K562 (cell line): ENCODE measurements at regions not wholly inside any gene's neighbourhood (a gene's known extent, or its start where the extent isn't known, plus 50 kb on each side); places are given as distances from the start of the nearest gene placed in this dataset.

Experiments
- BRD4 ChIP-seq: fragments of 200-600 bp; sonication (generic); IDR thresholded peaks from 2 replicates; pipeline ENCODE4 v1.6.1; 2017; ENCODE audit warnings: inconsistent platforms
- HMG20B ChIP-seq: fragments of 250-450 bp; sonication (Bioruptor Pico); IDR thresholded peaks from 2 replicates; pipeline ENCODE4 v1.5.0; 2021; ENCODE audit warnings: mild to moderate bottlenecking
- NELFE ChIP-seq: IDR thresholded peaks from 2 replicates; pipeline ENCODE4 v1.6.1; 2011; ENCODE audit warnings: mild to moderate bottlenecking; ENCODE audit not compliant: insufficient read depth, insufficient read length
- RAD51 ChIP-seq: fragments of 450-650 bp; IDR thresholded peaks from 2 replicates; pipeline ENCODE4 v1.7.1; 2016; ENCODE audit warnings: low read depth, mild to moderate bottlenecking, borderline replicate concordance
- TAF9B ChIP-seq: fragments of 450-650 bp; IDR thresholded peaks from 2 replicates; pipeline ENCODE4 v1.6.1; 2018; ENCODE audit warnings: mild to moderate bottlenecking; ENCODE audit not compliant: partially characterized antibody
- TSC22D4 ChIP-seq: fragments of 450-650 bp; IDR thresholded peaks from 2 replicates; pipeline ENCODE4 v1.6.1; 2016; ENCODE audit warnings: missing genetic modification characterization, missing biosample characterization, control low read depth
- ZNF224 ChIP-seq: sonication (generic); formaldehyde crosslinking; IDR thresholded peaks from 2 replicates; pipeline ENCODE4 v1.8.0; 2022; ENCODE audit warnings: mild to moderate bottlenecking, missing genetic modification reagents
- ZNF23 ChIP-seq: fragments of 250-450 bp; sonication (Bioruptor Pico); IDR thresholded peaks from 2 replicates; pipeline ENCODE4 v1.4.0; 2020; ENCODE audit warnings: mild to moderate bottlenecking
- ZNF444 ChIP-seq: fragments of 250-450 bp; sonication (Bioruptor Pico); IDR thresholded peaks from 2 replicates; pipeline ENCODE4 v1.4.0; 2020; ENCODE audit warnings: mild to moderate bottlenecking, moderate library complexity
- ZNF77 ChIP-seq: fragments of 250-450 bp; sonication (Bioruptor Pico); IDR thresholded peaks from 2 replicates; pipeline ENCODE4 v1.5.0; 2020
- TF ChIP-seq, protein P1 (sequence below): fragments of 450-650 bp; IDR thresholded peaks from 2 replicates; pipeline ENCODE4 v1.6.1; 2016; ENCODE audit warnings: mild to moderate bottlenecking, moderate library complexity
- TF ChIP-seq, protein P2 (sequence below): IDR thresholded peaks from 2 replicates; pipeline ENCODE4 v1.6.1; 2011; ENCODE audit not compliant: insufficient read length; ENCODE audit errors: extremely low read depth
- TF ChIP-seq, protein P3 (sequence below), 2 experiments: fragments of 450-650 bp in 1 of 2; IDR thresholded peaks; 2 replicates each; pipeline ENCODE4 v1.6.1; 2011 to 2017; ENCODE audit warnings: low read depth in 2 of 2, antibody characterized with exemption in 1 of 2, borderline replicate concordance in 1 of 2, low read length in 1 of 2, mild to moderate bottlenecking in 1 of 2, mixed read lengths in 1 of 2; ENCODE audit not compliant: control insufficient read depth in 1 of 2

DNA sequence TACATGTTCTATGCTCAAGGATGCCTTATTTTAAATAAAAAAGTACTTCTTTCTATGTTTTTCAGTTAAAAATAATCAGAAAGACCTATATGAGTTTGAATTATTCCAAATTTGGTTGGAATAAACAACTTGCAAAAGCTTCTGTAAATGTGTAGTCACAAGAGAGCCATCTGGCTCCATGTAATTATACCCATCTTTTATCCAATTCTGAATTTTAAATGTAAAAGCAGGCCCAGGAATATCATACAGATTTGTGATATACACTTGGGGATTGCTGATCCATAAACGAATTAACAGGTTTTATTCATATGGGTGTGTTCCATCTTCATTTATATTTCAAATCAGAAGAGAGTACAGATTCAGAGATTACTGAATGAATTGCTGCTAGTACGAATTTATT is 329.2 kb upstream of the LRFN5 start (continued):
- TF ChIP-seq, protein P1, sequence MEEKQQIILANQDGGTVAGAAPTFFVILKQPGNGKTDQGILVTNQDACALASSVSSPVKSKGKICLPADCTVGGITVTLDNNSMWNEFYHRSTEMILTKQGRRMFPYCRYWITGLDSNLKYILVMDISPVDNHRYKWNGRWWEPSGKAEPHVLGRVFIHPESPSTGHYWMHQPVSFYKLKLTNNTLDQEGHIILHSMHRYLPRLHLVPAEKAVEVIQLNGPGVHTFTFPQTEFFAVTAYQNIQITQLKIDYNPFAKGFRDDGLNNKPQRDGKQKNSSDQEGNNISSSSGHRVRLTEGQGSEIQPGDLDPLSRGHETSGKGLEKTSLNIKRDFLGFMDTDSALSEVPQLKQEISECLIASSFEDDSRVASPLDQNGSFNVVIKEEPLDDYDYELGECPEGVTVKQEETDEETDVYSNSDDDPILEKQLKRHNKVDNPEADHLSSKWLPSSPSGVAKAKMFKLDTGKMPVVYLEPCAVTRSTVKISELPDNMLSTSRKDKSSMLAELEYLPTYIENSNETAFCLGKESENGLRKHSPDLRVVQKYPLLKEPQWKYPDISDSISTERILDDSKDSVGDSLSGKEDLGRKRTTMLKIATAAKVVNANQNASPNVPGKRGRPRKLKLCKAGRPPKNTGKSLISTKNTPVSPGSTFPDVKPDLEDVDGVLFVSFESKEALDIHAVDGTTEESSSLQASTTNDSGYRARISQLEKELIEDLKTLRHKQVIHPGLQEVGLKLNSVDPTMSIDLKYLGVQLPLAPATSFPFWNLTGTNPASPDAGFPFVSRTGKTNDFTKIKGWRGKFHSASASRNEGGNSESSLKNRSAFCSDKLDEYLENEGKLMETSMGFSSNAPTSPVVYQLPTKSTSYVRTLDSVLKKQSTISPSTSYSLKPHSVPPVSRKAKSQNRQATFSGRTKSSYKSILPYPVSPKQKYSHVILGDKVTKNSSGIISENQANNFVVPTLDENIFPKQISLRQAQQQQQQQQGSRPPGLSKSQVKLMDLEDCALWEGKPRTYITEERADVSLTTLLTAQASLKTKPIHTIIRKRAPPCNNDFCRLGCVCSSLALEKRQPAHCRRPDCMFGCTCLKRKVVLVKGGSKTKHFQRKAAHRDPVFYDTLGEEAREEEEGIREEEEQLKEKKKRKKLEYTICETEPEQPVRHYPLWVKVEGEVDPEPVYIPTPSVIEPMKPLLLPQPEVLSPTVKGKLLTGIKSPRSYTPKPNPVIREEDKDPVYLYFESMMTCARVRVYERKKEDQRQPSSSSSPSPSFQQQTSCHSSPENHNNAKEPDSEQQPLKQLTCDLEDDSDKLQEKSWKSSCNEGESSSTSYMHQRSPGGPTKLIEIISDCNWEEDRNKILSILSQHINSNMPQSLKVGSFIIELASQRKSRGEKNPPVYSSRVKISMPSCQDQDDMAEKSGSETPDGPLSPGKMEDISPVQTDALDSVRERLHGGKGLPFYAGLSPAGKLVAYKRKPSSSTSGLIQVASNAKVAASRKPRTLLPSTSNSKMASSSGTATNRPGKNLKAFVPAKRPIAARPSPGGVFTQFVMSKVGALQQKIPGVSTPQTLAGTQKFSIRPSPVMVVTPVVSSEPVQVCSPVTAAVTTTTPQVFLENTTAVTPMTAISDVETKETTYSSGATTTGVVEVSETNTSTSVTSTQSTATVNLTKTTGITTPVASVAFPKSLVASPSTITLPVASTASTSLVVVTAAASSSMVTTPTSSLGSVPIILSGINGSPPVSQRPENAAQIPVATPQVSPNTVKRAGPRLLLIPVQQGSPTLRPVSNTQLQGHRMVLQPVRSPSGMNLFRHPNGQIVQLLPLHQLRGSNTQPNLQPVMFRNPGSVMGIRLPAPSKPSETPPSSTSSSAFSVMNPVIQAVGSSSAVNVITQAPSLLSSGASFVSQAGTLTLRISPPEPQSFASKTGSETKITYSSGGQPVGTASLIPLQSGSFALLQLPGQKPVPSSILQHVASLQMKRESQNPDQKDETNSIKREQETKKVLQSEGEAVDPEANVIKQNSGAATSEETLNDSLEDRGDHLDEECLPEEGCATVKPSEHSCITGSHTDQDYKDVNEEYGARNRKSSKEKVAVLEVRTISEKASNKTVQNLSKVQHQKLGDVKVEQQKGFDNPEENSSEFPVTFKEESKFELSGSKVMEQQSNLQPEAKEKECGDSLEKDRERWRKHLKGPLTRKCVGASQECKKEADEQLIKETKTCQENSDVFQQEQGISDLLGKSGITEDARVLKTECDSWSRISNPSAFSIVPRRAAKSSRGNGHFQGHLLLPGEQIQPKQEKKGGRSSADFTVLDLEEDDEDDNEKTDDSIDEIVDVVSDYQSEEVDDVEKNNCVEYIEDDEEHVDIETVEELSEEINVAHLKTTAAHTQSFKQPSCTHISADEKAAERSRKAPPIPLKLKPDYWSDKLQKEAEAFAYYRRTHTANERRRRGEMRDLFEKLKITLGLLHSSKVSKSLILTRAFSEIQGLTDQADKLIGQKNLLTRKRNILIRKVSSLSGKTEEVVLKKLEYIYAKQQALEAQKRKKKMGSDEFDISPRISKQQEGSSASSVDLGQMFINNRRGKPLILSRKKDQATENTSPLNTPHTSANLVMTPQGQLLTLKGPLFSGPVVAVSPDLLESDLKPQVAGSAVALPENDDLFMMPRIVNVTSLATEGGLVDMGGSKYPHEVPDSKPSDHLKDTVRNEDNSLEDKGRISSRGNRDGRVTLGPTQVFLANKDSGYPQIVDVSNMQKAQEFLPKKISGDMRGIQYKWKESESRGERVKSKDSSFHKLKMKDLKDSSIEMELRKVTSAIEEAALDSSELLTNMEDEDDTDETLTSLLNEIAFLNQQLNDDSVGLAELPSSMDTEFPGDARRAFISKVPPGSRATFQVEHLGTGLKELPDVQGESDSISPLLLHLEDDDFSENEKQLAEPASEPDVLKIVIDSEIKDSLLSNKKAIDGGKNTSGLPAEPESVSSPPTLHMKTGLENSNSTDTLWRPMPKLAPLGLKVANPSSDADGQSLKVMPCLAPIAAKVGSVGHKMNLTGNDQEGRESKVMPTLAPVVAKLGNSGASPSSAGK: no peak
- TF ChIP-seq HMG20B (CRISPR knock-in tag) (no peak), RAD51 (no peak), ZNF77 (no peak), NELFE (no peak), BRD4 (no peak), ZNF444 (CRISPR knock-in tag) (no peak), ZNF23 (CRISPR knock-in tag) (no peak), TAF9B (no peak), ZNF224 (CRISPR knock-in tag) (no peak), TSC22D4 (tag) (no peak)
- TF ChIP-seq, protein P2, sequence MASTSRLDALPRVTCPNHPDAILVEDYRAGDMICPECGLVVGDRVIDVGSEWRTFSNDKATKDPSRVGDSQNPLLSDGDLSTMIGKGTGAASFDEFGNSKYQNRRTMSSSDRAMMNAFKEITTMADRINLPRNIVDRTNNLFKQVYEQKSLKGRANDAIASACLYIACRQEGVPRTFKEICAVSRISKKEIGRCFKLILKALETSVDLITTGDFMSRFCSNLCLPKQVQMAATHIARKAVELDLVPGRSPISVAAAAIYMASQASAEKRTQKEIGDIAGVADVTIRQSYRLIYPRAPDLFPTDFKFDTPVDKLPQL: no peak
- TF ChIP-seq, protein P3, sequence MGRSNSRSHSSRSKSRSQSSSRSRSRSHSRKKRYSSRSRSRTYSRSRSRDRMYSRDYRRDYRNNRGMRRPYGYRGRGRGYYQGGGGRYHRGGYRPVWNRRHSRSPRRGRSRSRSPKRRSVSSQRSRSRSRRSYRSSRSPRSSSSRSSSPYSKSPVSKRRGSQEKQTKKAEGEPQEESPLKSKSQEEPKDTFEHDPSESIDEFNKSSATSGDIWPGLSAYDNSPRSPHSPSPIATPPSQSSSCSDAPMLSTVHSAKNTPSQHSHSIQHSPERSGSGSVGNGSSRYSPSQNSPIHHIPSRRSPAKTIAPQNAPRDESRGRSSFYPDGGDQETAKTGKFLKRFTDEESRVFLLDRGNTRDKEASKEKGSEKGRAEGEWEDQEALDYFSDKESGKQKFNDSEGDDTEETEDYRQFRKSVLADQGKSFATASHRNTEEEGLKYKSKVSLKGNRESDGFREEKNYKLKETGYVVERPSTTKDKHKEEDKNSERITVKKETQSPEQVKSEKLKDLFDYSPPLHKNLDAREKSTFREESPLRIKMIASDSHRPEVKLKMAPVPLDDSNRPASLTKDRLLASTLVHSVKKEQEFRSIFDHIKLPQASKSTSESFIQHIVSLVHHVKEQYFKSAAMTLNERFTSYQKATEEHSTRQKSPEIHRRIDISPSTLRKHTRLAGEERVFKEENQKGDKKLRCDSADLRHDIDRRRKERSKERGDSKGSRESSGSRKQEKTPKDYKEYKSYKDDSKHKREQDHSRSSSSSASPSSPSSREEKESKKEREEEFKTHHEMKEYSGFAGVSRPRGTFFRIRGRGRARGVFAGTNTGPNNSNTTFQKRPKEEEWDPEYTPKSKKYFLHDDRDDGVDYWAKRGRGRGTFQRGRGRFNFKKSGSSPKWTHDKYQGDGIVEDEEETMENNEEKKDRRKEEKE (IDR thresholded peaks at IDR 0.05; ENCODE audit: borderline replicate concordance in 1 of 2, control insufficient read depth in 1 of 2, low read depth in 2 of 2, low read length in 1 of 2): no peak
